ACC112 (cell line): ENCODE measurements at regions not wholly inside any gene's neighbourhood (a gene's known extent, or its start where the extent isn't known, plus 50 kb on each side); places are given as distances from the start of the nearest gene placed in this dataset.
"Not testable (repeated sequence)": the region's sequence is repeated elsewhere in the genome, so short reads cannot be mapped to it uniquely, and the experiment has no call there.

Source experiments
- H2AFZ ChIP-seq: fragments of 200-600 bp; sonication (generic); one replicate; pipeline ENCODE4 v1.6.0; 2017; ENCODE audit warnings: antibody characterized with exemption, low read length; ENCODE audit not compliant: unreplicated experiment
- H3K27ac ChIP-seq: fragments of 200-600 bp; sonication (generic); 2 replicates; pipeline ENCODE4 v1.5.1; 2014; ENCODE audit warnings: low read depth, mild to moderate bottlenecking, antibody characterized with exemption, low read length, moderate library complexity
- H3K27me3 ChIP-seq: fragments of 200-600 bp; sonication (generic); 2 replicates; pipeline ENCODE4 v1.6.1; 2014; ENCODE audit warnings: mild to moderate bottlenecking, antibody characterized with exemption, low read length, moderate library complexity, mixed read lengths; ENCODE audit not compliant: insufficient read depth
- H3K36me3 ChIP-seq: fragments of 200-600 bp; sonication (generic); 2 replicates; pipeline ENCODE4 v1.6.1; 2016; ENCODE audit warnings: mild to moderate bottlenecking, antibody characterized with exemption, low read length, moderate library complexity, mixed read lengths; ENCODE audit not compliant: insufficient read depth
- H3K4me1 ChIP-seq: fragments of 200-600 bp; sonication (generic); one replicate; pipeline ENCODE4 v1.6.1; 2016; ENCODE audit warnings: low read length, mixed read lengths; ENCODE audit not compliant: insufficient read depth, unreplicated experiment, control insufficient read depth
- H3K4me3 ChIP-seq: fragments of 200-600 bp; sonication (generic); 2 replicates; pipeline ENCODE4 v1.5.1; 2014; ENCODE audit warnings: mild to moderate bottlenecking, low read depth, low read length
- H3K79me2 ChIP-seq: fragments of 200-600 bp; sonication (generic); one replicate; pipeline ENCODE4 v1.6.0; 2016; ENCODE audit warnings: low read length; ENCODE audit not compliant: control insufficient read depth, unreplicated experiment, insufficient read depth

DNA sequence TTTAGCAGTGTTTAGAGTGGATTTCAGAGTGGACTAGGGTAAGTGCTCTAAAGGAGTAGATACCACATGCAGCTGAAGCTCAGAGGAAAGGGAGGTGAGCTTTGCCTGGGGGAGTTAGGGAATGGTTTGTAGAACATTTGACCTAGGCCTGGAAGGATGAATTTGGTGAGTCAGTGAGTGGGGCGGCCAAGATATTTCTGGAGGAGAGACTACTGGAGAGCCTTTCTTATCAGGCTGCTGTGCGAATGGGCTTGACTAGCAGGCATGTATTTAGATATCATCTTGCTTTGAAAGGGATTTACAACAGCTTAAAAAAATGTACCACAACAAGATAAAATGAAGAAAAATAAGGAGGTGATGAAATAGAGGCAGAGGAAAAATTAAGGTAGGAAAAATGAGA lies 77.8 kb upstream of the ROPN1 start:
- not testable (repeated sequence) for H3K36me3 ChIP-seq, H3K79me2 ChIP-seq, H3K27ac ChIP-seq, H3K4me3 ChIP-seq, H3K4me1 ChIP-seq, H2AFZ ChIP-seq
- peaks cover 71% of the 10 kb centered on the region for H3K27me3 ChIP-seq

DNA sequence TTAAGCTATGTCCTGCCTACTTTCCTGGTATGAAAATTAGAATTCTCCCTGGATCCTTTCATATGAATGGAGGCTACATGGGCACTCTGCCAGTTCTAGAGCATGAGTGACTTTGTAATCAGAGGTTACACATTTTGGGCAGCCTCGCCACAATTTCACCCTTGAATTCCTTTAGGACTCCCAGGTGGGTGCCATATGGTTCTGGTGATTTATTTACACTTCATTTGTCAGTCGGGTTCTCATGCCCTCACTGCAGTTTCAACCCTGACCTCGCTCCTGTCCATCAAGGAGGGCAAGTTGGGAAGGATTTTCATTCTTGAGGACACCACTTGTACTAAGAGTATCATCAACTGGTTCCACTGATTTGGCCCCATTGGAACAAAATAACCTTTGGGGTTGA lies 83.2 kb upstream of the ROPN1 start:
- not testable (repeated sequence) for H3K79me2 ChIP-seq, H2AFZ ChIP-seq, H3K4me1 ChIP-seq, H3K27ac ChIP-seq, H3K36me3 ChIP-seq, H3K4me3 ChIP-seq
- H3K27me3 ChIP-seq, result peaks cover 79% of the 10 kb centered on the region

DNA sequence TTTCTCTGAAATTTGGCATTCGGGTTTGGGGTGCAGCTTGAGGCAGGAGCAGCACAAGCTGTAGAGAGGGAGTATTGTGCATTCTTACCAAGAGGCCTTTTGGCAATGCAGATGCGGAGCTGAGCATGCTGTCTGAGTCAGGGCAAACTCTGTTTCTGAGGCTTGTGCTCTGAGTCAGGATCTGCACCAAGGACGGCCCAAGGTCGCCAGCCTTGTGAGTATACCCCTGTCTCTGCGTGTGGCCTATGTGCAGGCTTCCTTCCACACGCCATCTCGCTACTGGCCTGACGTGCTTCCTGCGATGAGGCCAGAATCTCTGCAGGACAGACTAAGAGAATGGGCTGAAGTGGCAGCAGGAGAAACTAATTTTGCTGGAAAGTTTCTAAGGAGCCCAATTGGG lies 83.8 kb upstream of the ROPN1 start:
- Histone ChIP-seq H3K79me2 (no peaks in the 10 kb centered on the region), H2AFZ (no peak overlapping the region), H3K36me3 (no peaks in the 10 kb centered on the region), H3K27ac (no peak overlapping the region), H3K4me3 (no peak overlapping the region), H3K4me1 (no peaks in the 10 kb centered on the region), H3K27me3 (peaks cover 79% of the 10 kb centered on the region)

DNA sequence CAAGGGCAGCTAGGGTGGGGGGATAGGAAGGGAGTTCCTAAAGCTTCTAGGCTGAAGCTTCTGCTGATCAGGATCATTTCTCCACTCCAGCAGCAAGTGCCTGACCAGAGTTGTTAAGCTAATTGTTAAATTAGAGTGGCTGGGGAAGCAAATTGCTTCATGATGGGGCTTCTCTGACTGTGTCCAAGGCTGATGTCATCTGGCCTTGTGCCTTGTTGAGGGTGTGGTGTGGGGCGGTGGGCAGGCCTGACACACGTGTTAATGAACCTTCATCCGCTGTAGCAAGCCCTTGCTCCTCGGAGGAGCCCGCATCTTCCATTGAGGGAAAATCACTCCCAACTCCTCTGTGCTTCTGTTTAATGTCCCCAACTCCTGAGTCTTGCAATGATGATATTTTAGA lies 84.3 kb upstream of the ROPN1 start:
- no peak overlapping the region for H3K4me3 ChIP-seq
- no peaks in the 10 kb centered on the region for H3K4me1 ChIP-seq
- H2AFZ ChIP-seq, result no peak overlapping the region
- H3K27ac ChIP-seq, result no peak overlapping the region
- peaks cover 78% of the 10 kb centered on the region for H3K27me3 ChIP-seq
- H3K79me2 ChIP-seq, result no peaks in the 10 kb centered on the region
- H3K36me3 ChIP-seq, result no peaks in the 10 kb centered on the region

DNA sequence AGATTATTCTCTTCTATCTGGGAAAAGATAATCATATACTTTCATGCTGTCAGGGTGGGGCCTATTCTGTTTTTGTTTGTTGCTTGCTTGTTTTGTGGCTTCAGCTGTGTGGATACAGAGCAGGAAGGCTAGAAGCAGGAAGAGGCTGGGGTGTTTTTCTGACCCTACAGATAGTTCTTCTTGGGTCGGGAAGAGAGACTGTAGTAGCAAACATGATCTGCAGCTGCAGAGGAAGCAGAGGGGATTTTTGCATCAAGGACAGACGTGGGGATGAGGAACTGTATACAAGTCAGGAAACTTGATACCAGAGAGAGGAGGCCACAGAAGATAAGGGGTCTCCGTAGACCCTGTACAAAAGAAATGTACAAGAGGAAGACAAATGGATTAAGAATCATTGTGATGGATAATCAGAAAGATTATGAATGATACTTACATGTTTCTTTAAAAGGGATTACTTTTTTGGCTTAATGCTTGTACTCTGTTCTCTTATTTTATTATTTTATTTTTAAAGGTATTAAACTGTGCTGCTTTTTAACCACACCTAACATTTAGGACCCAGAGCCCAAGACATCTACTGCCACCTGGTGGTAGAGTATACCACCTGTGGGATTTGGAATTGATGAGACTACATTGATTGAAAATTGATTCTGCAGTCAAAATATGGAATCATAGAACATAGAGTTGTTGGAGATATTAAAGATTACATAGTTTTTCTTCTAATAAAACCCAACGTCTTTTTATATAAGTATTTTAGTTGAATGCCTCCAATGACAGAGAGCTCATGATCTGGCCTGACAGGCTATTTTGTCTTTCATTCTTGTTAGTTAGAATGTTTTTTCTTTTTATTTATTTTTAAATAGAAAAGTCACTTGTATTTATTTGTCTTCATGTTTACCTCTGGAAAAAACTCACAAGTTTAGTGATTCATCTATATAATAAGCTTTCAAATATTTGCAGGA lies 87.3 kb upstream of the ROPN1 start:
- Histone ChIP-seq H3K79me2 (no peaks in the 10 kb centered on the region), H2AFZ (no peak overlapping the region), H3K4me3 (no peak overlapping the region), H3K27ac (no peak overlapping the region), H3K27me3 (peaks cover 84% of the 10 kb centered on the region), H3K36me3 (no peaks in the 10 kb centered on the region), H3K4me1 (no peaks in the 10 kb centered on the region)

DNA sequence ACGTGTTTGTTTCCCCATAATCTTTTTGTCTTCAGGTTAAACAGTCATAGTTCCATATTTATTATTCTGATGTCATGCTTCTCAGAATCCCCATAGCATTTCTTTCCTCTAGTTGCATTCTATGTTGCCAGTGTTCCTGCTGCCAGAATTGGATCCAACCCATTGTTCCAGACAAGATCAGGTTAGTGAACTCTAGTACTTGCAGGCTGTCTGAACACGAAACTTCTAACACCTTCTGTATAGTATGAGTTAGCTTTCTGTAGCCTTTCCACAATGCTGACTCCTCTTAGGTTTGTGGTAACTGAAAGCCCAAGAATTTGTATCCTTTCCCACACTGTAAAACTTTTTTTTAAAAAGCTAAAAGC lies 88.0 kb upstream of the ROPN1 start:
- H3K79me2 ChIP-seq, result no peaks in the 10 kb centered on the region
- H2AFZ ChIP-seq, result no peak overlapping the region
- peaks cover 85% of the 10 kb centered on the region for H3K27me3 ChIP-seq
- no peaks in the 10 kb centered on the region for H3K4me1 ChIP-seq
- H3K27ac ChIP-seq, result no peak overlapping the region
- H3K4me3 ChIP-seq, result no peak overlapping the region
- H3K36me3 ChIP-seq, result no peaks in the 10 kb centered on the region

DNA sequence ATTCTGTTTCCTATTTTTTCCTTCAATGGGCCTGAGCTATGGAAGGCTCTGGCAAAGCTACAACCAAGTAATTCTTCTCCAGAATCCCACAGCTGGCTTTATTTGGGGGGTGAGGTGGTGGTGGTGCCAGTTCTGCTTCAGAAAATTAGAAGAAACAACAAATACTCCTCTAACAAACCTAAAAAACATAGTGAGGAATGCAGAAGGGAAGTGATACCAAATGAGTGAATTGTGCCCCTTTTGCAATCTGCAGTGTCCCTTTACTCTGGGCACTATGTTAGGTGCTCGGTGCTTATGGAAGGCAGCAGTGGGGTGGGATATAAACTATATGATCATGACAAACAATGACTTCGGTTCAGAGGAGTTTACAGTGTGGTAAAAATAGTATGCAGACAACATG lies 90.4 kb upstream of the ROPN1 start:
- Histone ChIP-seq H3K4me1 (no peaks in the 10 kb centered on the region), H3K27ac (no peak overlapping the region), H3K79me2 (no peaks in the 10 kb centered on the region), H2AFZ (no peak overlapping the region), H3K4me3 (no peak overlapping the region), H3K36me3 (no peaks in the 10 kb centered on the region), H3K27me3 (peaks cover 88% of the 10 kb centered on the region)

DNA sequence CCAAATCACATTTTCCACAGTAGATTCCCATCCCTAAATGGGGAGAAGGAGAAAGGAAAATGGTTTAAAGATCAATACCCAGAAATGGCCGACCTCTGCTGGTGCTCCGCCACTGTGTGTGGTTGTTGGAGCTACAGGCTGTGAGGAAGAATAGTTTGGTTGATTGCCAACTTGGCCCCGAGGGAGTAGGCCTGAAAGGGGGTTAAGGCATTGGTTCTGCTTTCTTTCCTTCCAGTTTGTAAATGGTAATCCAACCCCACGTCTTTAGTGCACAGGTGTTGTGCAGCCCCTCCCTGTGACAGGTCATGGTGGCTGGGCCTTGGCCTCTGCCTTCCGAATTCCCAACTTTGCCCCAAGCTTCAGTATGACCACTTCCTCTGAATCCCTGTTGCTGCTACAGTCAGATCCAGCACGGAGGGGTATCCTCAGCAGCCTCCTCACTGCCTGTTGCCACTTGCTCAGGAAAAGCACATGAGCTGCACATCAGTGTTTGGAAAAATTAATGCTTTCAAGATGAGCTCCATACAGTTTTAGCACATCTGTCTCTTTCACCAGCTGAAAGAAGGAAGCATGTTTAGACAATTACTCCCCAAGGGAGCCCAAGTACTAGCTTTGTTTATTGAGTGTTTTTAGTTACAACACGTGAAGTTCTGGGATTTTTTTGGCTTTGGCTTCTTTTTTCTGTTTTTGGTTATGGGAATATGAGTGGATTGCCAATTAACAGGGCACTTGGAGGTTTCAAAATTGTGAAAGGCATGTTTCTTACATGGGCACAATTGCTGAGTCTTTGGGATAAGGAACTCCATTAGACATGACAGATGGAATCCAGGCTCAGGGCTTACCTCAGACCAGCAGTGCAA lies 92.3 kb upstream of the ROPN1 start:
- Histone ChIP-seq H3K27ac (no peak overlapping the region), H3K4me1 (no peaks in the 10 kb centered on the region)

DNA sequence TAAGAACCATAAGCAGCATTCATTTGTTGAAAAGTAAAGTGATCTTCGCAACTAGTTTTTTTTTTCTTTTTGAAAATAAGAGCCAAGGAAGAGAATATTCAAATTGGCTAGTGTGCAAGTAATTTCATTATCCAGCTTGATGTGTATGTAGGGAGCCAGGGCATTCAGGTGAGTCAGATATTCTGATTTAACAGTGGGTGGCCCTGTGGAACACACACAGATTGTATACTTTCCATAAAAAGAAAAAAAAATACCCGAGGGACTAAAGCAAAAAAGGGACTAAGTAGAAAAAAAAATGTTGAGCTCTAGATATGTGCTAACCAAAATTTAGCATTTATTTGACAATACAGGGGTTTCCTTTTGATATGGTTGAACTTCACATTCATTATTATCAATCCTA lies 96.9 kb upstream of the ROPN1 start:
- H3K4me3 ChIP-seq, result no peak overlapping the region

More for the DNA sequence above, 92.3 kb upstream of the ROPN1 start:
- Histone ChIP-seq H2AFZ (no peak overlapping the region), H3K36me3 (no peaks in the 10 kb centered on the region), H3K27me3 (peaks cover 94% of the 10 kb centered on the region), H3K79me2 (no peaks in the 10 kb centered on the region), H3K4me3 (no peak overlapping the region)

DNA sequence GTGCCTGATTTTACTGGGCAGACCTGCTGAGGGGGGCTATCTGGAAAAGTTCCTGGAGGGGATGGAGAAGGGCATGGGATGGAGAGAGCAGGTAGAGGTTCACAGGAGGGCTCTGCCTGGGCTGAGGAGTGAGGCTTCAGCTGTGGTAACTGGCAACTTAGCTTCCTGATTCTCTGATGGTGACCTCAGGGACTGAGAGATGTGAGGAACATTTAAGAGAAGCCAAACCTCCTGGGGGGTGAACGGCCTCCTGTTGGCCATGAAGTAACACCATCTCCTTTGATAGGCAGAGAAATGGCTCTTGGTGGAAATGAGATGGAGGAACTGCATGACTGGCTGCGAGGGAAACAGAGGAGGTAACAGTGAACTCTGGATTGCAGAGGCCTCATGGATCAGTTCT lies 97.3 kb upstream of the ROPN1 start:
- H3K4me1 ChIP-seq, result no peaks in the 10 kb centered on the region
- no peaks in the 10 kb centered on the region for H3K36me3 ChIP-seq
- H3K4me3 ChIP-seq, result no peak overlapping the region
- no peaks in the 10 kb centered on the region for H3K79me2 ChIP-seq
- H3K27ac ChIP-seq, result no peak overlapping the region
- peaks cover 90% of the 10 kb centered on the region for H3K27me3 ChIP-seq
- no peak overlapping the region for H2AFZ ChIP-seq

More for the DNA sequence above, 96.9 kb upstream of the ROPN1 start:
- Histone ChIP-seq H3K36me3 (no peaks in the 10 kb centered on the region), H2AFZ (no peak overlapping the region), H3K4me1 (no peaks in the 10 kb centered on the region), H3K79me2 (no peaks in the 10 kb centered on the region), H3K27ac (no peak overlapping the region), H3K27me3 (peaks cover 90% of the 10 kb centered on the region)
